ENCODE measurements at regions not wholly inside any gene's neighbourhood (a gene's known extent, or its start where the extent isn't known, plus 50 kb on each side); places are given as distances from the start of the nearest gene placed in this dataset.

DNA sequence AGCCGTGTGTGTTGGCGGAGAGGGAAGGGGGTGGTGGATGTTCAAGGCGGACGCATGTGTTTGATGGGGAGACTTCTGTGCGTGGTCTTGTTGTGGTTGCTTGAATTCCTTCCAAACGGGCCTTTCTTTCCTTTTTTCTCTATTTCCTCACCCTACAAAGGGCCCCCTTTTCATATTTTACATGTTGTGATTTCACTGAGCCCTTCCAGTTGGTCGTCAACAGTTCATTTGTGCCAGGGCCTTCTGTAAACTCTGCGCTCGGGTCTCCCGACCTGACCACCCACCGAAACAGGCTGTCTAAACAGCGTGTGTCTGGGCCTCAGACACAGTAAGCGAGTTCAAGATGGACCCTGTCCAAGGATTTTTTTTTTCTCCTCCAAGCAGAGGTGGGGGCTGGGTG is 228.4 kb downstream of the IRF8 start:
- DNase-seq (ENCODE audit: low read depth in 1 of 2, low spot score in 1 of 2) = no peak
- Histone ChIP-seq H3K27ac (replicated peaks) (no peak overlapping the region), H3K27me3 (ENCODE audit: insufficient read depth, poor library complexity, severe bottlenecking) (no peaks in the 10 kb centered on the region), H3K4me3 (replicated peaks; ENCODE audit: insufficient read depth, low read length) (no peak overlapping the region)
- TF ChIP-seq SPI1 (IDR thresholded peaks at IDR 0.05; ENCODE audit: borderline replicate concordance, low read depth) = no peak
- TF ChIP-seq POLR2AphosphoS5 (IDR thresholded peaks at IDR 0.05; ENCODE audit: low read depth) = no peak
- no peak for TF ChIP-seq GABPA (IDR thresholded peaks at IDR 0.05; ENCODE audit: low read depth)
- TF ChIP-seq, protein P1, sequence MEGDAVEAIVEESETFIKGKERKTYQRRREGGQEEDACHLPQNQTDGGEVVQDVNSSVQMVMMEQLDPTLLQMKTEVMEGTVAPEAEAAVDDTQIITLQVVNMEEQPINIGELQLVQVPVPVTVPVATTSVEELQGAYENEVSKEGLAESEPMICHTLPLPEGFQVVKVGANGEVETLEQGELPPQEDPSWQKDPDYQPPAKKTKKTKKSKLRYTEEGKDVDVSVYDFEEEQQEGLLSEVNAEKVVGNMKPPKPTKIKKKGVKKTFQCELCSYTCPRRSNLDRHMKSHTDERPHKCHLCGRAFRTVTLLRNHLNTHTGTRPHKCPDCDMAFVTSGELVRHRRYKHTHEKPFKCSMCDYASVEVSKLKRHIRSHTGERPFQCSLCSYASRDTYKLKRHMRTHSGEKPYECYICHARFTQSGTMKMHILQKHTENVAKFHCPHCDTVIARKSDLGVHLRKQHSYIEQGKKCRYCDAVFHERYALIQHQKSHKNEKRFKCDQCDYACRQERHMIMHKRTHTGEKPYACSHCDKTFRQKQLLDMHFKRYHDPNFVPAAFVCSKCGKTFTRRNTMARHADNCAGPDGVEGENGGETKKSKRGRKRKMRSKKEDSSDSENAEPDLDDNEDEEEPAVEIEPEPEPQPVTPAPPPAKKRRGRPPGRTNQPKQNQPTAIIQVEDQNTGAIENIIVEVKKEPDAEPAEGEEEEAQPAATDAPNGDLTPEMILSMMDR (IDR thresholded peaks at IDR 0.05; ENCODE audit: insufficient read depth, low read length) = no peak
- TF ChIP-seq, protein P2, sequence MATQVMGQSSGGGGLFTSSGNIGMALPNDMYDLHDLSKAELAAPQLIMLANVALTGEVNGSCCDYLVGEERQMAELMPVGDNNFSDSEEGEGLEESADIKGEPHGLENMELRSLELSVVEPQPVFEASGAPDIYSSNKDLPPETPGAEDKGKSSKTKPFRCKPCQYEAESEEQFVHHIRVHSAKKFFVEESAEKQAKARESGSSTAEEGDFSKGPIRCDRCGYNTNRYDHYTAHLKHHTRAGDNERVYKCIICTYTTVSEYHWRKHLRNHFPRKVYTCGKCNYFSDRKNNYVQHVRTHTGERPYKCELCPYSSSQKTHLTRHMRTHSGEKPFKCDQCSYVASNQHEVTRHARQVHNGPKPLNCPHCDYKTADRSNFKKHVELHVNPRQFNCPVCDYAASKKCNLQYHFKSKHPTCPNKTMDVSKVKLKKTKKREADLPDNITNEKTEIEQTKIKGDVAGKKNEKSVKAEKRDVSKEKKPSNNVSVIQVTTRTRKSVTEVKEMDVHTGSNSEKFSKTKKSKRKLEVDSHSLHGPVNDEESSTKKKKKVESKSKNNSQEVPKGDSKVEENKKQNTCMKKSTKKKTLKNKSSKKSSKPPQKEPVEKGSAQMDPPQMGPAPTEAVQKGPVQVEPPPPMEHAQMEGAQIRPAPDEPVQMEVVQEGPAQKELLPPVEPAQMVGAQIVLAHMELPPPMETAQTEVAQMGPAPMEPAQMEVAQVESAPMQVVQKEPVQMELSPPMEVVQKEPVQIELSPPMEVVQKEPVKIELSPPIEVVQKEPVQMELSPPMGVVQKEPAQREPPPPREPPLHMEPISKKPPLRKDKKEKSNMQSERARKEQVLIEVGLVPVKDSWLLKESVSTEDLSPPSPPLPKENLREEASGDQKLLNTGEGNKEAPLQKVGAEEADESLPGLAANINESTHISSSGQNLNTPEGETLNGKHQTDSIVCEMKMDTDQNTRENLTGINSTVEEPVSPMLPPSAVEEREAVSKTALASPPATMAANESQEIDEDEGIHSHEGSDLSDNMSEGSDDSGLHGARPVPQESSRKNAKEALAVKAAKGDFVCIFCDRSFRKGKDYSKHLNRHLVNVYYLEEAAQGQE (IDR thresholded peaks at IDR 0.05; ENCODE audit: insufficient replicate concordance, low read depth) = no peak

DNA sequence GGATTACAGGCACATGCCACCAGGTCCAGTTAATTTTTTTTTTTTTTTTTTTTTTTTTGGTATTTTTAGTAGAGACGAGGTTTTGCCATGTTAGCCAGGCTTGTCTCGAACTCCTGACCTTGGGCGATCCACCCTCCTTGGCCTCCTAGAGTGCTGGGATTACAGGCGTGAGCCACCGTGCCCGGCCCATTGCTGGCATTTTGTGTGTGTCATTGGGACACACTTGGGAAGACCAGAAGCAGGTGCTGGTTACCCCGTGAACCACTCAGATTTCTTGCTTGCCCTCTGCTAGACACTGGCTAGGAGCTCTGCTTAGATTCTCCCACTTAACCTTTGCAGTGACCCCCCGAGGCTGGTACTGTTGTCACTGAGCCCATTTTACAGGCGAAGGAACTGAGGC is 229.3 kb downstream of the IRF8 start:
- Histone ChIP-seq H3K27me3 (ENCODE audit: insufficient read depth, poor library complexity, severe bottlenecking) (no peaks in the 10 kb centered on the region), H3K4me3 (replicated peaks; ENCODE audit: insufficient read depth, low read length) (no peak overlapping the region), H3K27ac (replicated peaks) (no peak overlapping the region)
- no peak for TF ChIP-seq SPI1 (IDR thresholded peaks at IDR 0.05; ENCODE audit: borderline replicate concordance, low read depth)
- TF ChIP-seq POLR2AphosphoS5 (IDR thresholded peaks at IDR 0.05; ENCODE audit: low read depth) = no peak
- no peak for TF ChIP-seq GABPA (IDR thresholded peaks at IDR 0.05; ENCODE audit: low read depth)
- TF ChIP-seq, protein P2 (IDR thresholded peaks at IDR 0.05; ENCODE audit: insufficient replicate concordance, low read depth) = no peak
- TF ChIP-seq, protein P1 (IDR thresholded peaks at IDR 0.05; ENCODE audit: insufficient read depth, low read length) = no peak
- no peak for DNase-seq (ENCODE audit: low read depth in 1 of 2, low spot score in 1 of 2)

DNA sequence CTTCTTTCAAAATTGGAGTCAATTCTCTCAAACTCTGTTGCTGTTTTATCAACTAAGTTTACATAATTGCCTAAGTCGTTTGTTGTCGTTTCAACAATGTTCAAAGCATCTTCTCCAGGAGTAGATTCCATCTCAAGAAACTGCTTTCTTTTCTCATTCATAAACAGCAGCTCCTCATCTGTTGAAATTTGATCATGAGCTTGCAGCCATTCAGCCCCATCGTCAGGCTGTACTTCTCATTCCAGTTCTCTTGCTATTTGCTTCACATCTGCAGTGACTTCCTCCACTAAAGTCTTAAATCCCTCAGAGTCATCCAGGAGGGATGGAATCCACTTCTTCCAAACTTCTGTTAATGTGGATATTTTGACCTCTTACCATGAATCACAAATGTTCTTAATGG is 230.6 kb downstream of the IRF8 start:
- Histone ChIP-seq H3K27me3 (ENCODE audit: insufficient read depth, poor library complexity, severe bottlenecking) (no peaks in the 10 kb centered on the region), H3K27ac (replicated peaks) (no peak overlapping the region), H3K4me3 (replicated peaks; ENCODE audit: insufficient read depth, low read length) (no peak overlapping the region)
- DNase-seq (ENCODE audit: low read depth in 1 of 2, low spot score in 1 of 2) = no peak
- TF ChIP-seq POLR2AphosphoS5 (IDR thresholded peaks at IDR 0.05; ENCODE audit: low read depth) = no peak
- TF ChIP-seq, protein P2 (IDR thresholded peaks at IDR 0.05; ENCODE audit: insufficient replicate concordance, low read depth) = no peak
- no peak for TF ChIP-seq SPI1 (IDR thresholded peaks at IDR 0.05; ENCODE audit: borderline replicate concordance, low read depth)
- TF ChIP-seq GABPA (IDR thresholded peaks at IDR 0.05; ENCODE audit: low read depth) = no peak
- TF ChIP-seq, protein P1 (IDR thresholded peaks at IDR 0.05; ENCODE audit: insufficient read depth, low read length) = no peak

All from HL-60 (cell line).